ENCODE measurements at regions not wholly inside any gene's neighbourhood (a gene's known extent, or its start where the extent isn't known, plus 50 kb on each side); places are given as distances from the start of the nearest gene placed in this dataset.

DNA sequence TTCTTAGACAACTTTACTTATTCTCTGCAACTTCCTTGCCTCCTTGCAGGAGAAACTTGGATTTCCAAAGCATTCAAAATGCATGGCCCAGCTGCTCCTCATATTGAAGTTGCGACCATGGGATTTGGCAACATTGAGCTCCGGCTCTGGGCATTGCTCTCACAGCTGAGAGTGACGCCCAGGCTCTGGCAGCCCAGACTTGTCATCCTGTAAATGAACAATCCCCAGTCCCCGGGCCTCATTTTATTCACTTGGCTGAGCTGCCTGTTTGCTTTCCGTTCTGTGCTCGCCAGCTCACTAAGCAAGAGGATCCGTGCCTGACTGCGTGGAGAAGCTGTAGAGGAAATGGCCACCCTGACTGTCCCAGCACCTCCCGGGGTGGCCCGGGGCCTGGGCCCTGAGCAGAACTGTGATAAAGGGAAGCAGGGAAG lies 119.5 kb upstream of the CD93 start:
- FAIRE-seq (no peak), ATAC-seq (no peak)
- TF ChIP-seq, protein P1, sequence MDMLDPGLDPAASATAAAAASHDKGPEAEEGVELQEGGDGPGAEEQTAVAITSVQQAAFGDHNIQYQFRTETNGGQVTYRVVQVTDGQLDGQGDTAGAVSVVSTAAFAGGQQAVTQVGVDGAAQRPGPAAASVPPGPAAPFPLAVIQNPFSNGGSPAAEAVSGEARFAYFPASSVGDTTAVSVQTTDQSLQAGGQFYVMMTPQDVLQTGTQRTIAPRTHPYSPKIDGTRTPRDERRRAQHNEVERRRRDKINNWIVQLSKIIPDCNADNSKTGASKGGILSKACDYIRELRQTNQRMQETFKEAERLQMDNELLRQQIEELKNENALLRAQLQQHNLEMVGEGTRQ (IDR thresholded peaks at IDR 0.05; ENCODE audit: borderline replicate concordance, low read depth, low read length): no peak
- TF ChIP-seq CHD1 (IDR thresholded peaks at IDR 0.05; ENCODE audit: low read depth, low read length) (no peak), ATF7 (IDR thresholded peaks at IDR 0.05; ENCODE audit: low read depth) (no peak), PML (IDR thresholded peaks at IDR 0.05; ENCODE audit: low read length) (no peak), HCFC1 (IDR thresholded peaks at IDR 0.05; ENCODE audit: low read length) (no peak), MEF2A (IDR thresholded peaks at IDR 0.05; ENCODE audit: insufficient read depth, low read depth, low read length) (no peak), MTA2 (IDR thresholded peaks at IDR 0.05; ENCODE audit: low read depth) (no peak), TARDBP (IDR thresholded peaks at IDR 0.05; ENCODE audit: borderline replicate concordance) (no peak), YY1 (IDR thresholded peaks at IDR 0.05; ENCODE audit: low read depth, low read length) (no peak), SPI1 (IDR thresholded peaks at IDR 0.05; ENCODE audit: borderline replicate concordance, insufficient read depth, low read depth, low read length) (no peak), CREB1 (IDR thresholded peaks at IDR 0.05; ENCODE audit: low read depth) (no peak), NR2C2 (IDR thresholded peaks at IDR 0.05; ENCODE audit: borderline replicate concordance, control insufficient read depth, insufficient read length, low read depth) (no peak), ZNF384 (IDR thresholded peaks at IDR 0.05; ENCODE audit: borderline replicate concordance, low read depth, low read length) (no peak)
- TF ChIP-seq, protein P2, sequence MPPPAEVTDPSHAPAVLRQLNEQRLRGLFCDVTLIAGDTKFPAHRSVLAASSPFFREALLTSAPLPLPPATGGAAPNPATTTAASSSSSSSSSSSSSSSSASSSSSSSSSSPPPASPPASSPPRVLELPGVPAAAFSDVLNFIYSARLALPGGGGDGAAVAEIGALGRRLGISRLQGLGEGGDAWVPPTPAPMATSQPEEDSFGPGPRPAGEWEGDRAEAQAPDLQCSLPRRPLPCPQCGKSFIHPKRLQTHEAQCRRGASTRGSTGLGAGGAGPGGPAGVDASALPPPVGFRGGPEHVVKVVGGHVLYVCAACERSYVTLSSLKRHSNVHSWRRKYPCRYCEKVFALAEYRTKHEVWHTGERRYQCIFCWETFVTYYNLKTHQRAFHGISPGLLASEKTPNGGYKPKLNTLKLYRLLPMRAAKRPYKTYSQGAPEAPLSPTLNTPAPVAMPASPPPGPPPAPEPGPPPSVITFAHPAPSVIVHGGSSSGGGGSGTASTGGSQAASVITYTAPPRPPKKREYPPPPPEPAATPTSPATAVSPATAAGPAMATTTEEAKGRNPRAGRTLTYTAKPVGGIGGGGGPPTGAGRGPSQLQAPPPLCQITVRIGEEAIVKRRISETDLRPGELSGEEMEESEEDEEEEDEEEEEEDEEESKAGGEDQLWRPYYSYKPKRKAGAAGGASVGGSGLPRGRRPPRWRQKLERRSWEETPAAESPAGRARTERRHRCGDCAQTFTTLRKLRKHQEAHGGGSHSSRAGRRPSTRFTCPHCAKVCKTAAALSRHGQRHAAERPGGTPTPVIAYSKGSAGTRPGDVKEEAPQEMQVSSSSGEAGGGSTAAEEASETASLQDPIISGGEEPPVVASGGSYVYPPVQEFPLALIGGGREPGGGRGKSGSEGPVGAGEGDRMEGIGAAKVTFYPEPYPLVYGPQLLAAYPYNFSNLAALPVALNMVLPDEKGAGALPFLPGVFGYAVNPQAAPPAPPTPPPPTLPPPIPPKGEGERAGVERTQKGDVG (CRISPR knock-in tag; IDR thresholded peaks at IDR 0.05): no peak
- TF ChIP-seq, protein P3, sequence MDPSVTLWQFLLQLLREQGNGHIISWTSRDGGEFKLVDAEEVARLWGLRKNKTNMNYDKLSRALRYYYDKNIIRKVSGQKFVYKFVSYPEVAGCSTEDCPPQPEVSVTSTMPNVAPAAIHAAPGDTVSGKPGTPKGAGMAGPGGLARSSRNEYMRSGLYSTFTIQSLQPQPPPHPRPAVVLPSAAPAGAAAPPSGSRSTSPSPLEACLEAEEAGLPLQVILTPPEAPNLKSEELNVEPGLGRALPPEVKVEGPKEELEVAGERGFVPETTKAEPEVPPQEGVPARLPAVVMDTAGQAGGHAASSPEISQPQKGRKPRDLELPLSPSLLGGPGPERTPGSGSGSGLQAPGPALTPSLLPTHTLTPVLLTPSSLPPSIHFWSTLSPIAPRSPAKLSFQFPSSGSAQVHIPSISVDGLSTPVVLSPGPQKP (IDR thresholded peaks at IDR 0.05; ENCODE audit: low read depth, low read length): no peak
- TF ChIP-seq, protein P4, sequence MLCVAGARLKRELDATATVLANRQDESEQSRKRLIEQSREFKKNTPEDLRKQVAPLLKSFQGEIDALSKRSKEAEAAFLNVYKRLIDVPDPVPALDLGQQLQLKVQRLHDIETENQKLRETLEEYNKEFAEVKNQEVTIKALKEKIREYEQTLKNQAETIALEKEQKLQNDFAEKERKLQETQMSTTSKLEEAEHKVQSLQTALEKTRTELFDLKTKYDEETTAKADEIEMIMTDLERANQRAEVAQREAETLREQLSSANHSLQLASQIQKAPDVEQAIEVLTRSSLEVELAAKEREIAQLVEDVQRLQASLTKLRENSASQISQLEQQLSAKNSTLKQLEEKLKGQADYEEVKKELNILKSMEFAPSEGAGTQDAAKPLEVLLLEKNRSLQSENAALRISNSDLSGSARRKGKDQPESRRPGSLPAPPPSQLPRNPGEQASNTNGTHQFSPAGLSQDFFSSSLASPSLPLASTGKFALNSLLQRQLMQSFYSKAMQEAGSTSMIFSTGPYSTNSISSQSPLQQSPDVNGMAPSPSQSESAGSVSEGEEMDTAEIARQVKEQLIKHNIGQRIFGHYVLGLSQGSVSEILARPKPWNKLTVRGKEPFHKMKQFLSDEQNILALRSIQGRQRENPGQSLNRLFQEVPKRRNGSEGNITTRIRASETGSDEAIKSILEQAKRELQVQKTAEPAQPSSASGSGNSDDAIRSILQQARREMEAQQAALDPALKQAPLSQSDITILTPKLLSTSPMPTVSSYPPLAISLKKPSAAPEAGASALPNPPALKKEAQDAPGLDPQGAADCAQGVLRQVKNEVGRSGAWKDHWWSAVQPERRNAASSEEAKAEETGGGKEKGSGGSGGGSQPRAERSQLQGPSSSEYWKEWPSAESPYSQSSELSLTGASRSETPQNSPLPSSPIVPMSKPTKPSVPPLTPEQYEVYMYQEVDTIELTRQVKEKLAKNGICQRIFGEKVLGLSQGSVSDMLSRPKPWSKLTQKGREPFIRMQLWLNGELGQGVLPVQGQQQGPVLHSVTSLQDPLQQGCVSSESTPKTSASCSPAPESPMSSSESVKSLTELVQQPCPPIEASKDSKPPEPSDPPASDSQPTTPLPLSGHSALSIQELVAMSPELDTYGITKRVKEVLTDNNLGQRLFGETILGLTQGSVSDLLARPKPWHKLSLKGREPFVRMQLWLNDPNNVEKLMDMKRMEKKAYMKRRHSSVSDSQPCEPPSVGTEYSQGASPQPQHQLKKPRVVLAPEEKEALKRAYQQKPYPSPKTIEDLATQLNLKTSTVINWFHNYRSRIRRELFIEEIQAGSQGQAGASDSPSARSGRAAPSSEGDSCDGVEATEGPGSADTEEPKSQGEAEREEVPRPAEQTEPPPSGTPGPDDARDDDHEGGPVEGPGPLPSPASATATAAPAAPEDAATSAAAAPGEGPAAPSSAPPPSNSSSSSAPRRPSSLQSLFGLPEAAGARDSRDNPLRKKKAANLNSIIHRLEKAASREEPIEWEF (IDR thresholded peaks at IDR 0.05; ENCODE audit: insufficient replicate concordance, low read depth, low read length): no peak

More for the DNA sequence above, 119.5 kb upstream of the CD93 start:
- H3K4me3 ChIP-seq: no peak overlapping the region
- H3K36me3 ChIP-seq (ENCODE audit: control insufficient read depth in 2 of 2, insufficient read depth in 2 of 2, low read length in 1 of 2): no peaks in the 10 kb centered on the region
- no peaks in the 10 kb centered on the region for H3K79me2 ChIP-seq (ENCODE audit: control insufficient read depth, insufficient read depth, low read length)
- peaks cover 0 to 4% of the 10 kb centered on the region in 2 experiments; a peak in 1 of 4 replicates for H3K27me3 ChIP-seq (replicated peaks in 1 of 2; ENCODE audit: control insufficient read depth in 2 of 2, insufficient read depth in 2 of 2, low read length in 1 of 2)
- H3K9me3 ChIP-seq (replicated peaks; ENCODE audit: control insufficient read depth, insufficient read depth, low read length): no peaks in the 10 kb centered on the region; the same call in 2 of the 3 replicates
- POLR2A ChIA-PET: no interaction called here
- BruUV-seq (replicated peaks): no TSS peak
- H4K20me1 ChIP-seq (ENCODE audit: control insufficient read depth, insufficient read depth): no peaks in the 10 kb centered on the region
- intact Hi-C loops (cut with micrococcal nuclease; ENCODE audit: unreplicated experiment) (no loop called here), in situ Hi-C loops (cut with MboI) (no loop called here)
- SMC1A ChIA-PET (ENCODE audit: uncharacterized antibody, unreplicated experiment): interaction anchor here (1.0 to 1.7 kb wide), 3 partner anchors 21 to 29 kb away, joined by 3 to 4 read pairs (median 3); no protein-coding TSS in a partner anchor
- H3K27ac ChIP-seq (ENCODE audit: control insufficient read depth, insufficient read depth): no peak overlapping the region
- H3K4me2 ChIP-seq (ENCODE audit: control insufficient read depth, insufficient read depth): no peak overlapping the region
- no peak for DNase-seq (ENCODE audit: low read depth, low spot score)
- no peak overlapping the region for H2AFZ ChIP-seq (ENCODE audit: control insufficient read depth, low read depth, low read length)
- CTCF ChIA-PET: no interaction called here
- H3K9ac ChIP-seq (ENCODE audit: control insufficient read depth, insufficient read depth, low read length): no peak overlapping the region
- H3K4me1 ChIP-seq (ENCODE audit: control insufficient read depth, insufficient read depth, low read length): no peaks in the 10 kb centered on the region
- WGBS (ENCODE audit: insufficient coverage, insufficient replicate concordance, low lambda C conversion rate, missing lambda C conversion rate): 18% methylated on average over 10 of the region's 10 CpGs
- RAD21 ChIA-PET (ENCODE audit: unreplicated experiment): no interaction called here

Measured in GM12878 (cell line).